HG03460 (cell line): ENCODE measurements at regions not wholly inside any gene's neighbourhood (a gene's known extent, or its start where the extent isn't known, plus 50 kb on each side); places are given as distances from the start of the nearest gene placed in this dataset.

Experiments
- ATAC-seq: cut with Tn5 transposase; IDR thresholded peaks from one replicate; pipeline ENCODE4 v1.9.1; 2021; ENCODE audit not compliant: unreplicated experiment

DNA sequence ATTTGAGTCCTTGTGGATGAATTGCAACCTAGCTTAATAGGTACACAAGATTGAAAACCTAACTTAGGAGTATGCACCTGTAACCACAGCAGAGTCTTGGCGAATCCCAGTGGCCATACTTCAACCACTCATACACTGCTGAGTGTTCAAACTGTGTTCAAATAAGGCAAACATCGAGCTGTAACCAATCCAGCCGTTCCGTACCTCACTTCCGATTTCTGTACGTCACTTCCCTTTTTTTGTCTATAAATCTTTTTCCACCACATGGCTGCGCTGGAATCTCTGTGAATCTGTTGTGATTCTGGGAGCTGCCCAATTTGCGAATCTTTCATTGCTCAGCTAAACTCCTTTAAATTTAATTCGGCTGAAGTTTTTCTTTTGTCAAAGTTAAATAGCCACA lies 190.6 kb downstream of the MAF start:
- no peak for ATAC-seq

DNA sequence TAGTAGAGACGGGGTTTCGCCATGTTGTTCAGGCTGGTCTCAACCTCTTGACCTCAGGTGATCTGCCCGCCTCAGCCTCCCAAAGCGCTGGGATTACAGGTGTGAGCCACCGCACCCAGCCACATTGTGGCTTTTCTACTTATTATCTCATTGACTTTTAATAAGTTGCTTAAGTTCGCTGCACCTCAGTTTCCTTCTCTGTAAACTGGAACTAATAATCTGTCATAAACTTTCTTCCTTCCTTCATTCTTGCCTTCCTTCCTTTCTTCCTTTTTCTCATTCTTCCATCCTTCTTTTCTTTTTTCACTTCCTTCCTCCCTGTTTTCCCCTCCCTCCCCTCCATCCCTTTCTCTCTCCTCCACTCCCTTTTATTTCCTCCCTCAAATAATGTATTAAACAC lies 192.2 kb downstream of the MAF start:
- ATAC-seq = no peak

DNA sequence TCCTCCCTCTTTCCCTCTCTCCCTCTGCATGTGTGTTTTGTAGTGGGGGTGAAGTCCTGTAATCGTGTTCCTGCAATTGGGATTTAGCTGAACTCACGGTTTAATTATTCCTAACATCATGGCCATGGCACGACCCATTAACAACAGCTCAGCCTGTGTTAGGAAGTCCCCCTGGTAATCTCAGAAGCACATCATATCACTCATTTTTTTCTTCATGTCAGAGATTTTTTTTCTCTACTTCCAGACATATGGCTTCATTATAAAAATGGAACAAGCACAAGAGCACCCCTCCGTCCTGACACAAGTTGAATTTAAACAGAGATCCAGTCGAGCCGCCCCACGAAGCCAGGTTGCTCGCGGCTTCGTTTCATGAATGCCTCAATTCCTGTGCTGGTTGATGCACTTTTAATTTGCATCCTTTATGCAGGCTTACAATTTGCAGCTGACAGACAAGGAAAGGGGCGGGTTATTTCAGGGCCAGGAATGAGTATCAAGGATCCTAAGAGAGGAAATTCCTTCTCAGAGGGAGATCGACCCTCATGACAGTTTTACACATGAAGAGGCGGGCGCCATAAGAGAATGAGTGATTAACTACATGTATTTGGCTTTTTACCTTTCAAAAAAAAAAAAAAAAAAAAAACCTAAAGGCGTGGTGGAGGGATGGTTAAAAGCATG lies 192.9 kb downstream of the MAF start:
- ATAC-seq = no peak

DNA sequence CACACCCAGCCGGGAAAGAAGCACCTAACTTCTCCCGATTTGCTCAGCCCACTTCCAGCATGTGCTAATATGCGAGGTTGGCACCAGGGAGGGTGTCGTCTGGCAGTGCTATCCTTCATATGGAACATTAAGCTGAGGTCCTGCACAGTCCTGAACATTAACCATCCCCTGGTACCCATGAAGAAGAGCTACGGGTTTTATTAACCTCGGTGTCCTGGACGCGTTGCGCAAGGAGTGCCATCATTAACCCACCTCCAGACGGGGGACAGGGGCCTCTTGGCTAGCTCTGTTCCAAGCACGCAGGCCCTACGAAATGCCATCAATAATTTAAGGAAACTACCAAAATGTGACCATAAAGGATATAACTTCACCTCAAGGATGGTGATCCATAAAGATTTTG lies 193.5 kb downstream of the MAF start:
- ATAC-seq = no peak

DNA sequence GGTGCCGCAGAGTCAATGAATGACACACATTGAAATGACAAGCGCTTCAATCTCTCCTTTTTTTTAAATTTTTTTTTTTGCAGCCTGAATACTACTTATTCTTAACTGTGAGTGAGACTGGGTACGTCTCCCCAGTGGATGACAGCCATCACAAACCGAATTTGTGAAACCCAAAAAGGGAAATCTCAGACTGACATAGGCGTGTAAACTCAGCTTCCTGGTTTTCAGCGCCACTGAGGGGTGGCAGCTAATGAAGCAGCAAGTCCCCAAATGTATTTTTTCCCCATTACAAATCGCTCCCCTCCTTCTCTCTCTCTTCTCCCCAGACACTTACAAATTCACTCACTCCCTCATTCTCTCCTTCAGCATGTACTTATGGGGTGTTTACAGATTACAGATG lies 196.0 kb downstream of the MAF start:
- ATAC-seq = no peak

DNA sequence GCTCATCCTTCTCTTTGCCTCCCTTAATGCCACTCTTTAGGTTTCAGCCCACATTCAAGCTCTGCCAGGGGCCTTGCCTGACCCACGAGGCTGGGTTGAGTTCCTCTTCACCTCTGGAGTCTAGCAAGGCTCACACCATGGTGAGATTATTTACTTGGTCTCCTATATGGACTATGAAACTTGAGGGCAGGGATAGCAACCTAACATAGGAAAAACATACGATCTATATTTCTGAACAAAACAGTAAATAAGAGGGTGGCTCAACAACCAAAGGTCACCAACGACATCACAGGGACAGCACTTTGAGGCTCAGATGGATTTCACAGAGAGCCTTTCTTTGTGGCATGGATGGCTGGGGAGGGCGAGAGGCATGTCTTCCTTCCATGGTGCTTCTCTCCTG lies 197.0 kb downstream of the MAF start:
- ATAC-seq = no peak

DNA sequence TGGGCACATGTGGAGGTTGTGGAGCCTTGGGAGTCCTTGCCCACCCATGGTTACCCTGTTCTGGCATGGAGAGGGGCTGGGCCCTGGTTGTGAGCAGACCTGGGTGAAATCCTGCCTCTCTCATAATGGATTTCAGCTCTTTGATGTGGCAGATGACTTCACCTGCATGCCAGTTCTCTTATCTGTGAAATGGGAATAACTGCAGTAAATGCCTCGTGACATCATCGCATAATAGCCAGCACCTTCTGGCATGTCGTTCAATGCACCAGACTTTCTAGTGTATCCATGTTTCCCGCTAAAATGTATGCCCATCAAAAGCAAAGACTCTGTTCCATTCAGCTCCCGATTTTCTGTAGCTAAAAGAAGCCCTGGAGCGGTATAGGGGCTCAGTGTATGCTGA lies 197.6 kb downstream of the MAF start:
- no peak for ATAC-seq

DNA sequence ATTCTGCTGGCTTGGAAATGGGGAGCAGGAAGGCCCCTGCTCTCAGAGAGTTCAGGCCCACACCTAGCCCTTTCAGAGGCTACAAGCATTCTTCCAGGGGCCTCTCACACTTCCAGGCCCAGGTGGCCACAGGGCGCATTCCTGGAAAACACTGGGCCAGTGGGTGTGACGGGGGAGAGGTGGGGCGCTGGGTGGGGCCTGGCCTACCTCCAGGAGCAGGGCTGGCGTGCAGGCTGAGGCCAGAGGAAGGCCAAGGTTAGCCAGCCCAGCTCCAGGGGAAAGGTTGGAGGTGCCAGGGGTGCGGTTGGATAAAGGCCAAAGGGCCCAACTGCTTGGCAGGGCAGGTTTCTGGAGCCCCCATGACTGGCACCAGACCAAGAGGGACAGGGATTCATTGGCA lies 198.2 kb downstream of the MAF start:
- ATAC-seq = no peak

DNA sequence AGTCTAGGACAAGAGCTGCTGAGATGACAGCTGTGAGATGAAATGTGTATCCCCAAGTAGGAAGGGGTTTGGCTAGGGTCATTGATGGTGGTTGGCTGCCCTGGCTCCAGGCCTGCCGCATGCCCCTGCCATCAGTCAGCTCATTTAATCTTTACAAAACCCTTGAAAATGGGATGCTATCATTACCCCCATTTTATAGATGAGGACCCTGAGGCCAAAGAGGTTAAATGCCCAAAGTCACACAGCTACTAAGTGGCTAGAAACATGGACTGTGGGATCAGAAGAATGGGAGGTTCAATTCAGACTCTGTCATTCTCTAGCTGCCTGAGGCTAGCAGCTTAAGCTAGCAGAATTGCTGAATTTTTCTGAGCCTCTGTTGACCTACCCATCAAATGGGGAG lies 198.8 kb downstream of the MAF start:
- no peak for ATAC-seq

DNA sequence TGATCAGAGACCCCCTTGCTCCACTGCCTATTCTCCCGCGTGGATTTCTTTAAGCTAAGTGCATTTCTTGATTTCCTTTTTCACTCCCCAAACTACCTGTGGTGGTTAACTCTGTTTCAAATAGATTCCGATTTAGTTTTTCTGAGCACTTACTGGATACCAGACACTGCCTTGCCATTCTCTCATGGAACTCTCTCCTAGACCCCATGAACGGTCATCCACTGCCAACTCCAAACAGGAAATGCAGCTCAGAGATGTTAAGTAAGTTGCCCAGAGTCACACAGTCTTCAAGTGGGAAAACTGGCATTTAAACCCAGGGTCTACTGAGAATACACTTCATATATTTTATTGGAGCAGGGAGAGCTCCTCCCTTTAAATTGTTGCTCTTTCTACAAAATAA lies 199.4 kb downstream of the MAF start:
- no peak for ATAC-seq

DNA sequence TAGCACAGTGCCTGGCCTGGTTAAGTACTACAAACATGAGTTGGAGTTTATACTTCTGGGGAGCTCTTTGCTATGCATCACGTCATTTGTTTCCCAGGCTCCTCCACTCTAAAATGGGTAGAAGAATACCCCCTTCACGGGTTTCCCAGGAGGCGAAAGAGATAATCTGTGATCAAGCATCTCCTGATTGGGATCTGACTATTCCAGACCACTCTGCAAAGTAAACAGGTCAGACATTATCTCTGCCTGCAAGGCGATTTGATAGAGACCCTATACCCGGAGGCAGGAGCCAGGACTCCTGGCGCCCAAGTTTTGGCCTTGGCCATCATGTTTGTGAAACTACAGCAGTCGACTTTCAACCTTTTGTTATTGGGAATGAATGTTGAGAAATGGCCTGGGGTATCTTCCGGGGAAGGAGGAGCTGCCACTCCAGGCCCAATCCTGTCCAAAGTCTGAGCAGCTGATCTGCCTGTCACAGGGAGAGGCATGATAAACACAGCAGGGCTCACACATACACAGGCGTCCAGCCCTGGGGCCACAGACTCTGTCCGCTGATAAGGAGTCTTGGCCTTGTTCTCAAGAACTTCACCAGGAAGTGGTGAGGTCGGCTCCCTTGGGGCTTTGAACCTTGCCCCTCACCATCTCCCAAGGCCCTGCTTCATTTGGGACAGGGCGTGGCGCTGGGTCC lies 199.9 kb downstream of the MAF start:
- ATAC-seq = no peak

DNA sequence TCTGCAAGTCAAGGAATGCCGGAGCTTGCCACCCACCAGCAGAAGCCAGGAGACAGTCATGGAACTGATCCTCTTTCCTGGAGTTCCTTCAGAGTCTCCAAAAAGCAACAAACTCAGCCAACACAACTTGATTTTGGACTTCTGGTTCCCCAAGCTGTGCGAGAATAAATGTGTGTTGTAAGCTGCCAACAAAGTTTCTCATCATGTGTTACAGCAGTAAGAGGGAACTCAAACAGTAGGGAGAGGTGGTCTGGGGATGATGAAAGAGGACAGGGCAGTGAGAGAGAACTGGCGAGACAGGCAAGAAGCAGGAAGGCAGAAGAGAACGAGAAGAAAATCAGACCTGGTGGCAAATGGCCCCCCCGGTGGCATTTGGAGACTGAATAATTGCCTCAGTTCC lies 204.9 kb downstream of the MAF start:
- no peak for ATAC-seq

DNA sequence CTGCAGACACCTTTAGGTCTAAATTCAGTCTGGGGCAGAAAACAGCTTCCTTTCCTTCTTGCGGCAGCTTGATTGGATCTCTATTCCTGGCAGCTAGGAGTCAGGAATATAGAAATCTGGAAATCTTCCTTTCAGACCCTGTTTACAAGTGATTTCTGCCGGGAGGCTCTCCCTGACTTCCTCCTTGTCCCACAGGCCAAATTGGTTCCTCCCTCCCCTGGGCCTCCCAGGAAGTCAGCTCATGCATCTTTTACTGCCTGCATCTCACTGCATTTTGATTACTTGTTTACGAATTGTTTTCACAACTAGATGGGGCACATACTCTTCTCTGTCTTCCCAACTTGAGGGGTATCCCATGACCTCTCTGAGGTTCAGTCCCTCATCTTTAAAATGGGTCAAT lies 206.3 kb downstream of the MAF start:
- ATAC-seq = no peak

DNA sequence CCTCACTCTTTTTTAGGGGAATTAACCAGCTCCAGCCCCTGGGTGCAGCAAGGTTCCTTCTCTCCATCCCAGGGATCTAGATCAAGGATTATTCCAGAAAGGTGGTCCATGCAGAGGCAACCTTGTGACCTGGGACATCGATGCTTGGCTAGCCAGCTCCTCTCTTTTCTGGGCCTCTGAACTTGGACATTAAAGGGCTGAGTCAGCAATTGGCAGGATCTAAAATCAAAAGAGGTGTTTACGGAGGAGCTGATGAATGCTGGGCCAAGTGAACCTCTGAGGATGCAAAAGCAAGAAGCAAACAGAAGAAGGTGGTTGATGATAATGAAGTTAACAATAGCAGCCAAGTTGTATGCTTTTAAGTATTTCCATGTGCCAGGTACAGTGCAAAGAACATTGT lies 207.0 kb downstream of the MAF start:
- no peak for ATAC-seq

DNA sequence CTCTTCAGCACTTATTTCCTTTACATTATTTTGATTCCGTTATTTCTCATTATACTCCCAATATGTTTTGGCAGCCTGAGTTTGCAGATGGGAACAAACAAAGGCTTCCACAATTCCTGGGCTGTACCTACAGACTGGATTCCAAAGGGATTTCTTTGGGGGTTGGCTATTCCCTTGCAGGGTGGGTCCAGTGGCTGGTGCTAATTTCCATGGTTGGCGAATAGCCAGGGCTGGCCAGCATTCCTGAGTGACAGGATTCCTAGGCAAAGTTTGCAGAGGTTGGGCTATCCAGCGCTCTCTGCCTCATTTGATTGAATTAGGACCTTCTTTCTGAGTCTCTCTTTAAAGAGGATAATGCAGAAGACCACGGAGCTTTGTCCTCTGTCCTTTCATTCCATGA lies 207.4 kb downstream of the MAF start:
- ATAC-seq = no peak

DNA sequence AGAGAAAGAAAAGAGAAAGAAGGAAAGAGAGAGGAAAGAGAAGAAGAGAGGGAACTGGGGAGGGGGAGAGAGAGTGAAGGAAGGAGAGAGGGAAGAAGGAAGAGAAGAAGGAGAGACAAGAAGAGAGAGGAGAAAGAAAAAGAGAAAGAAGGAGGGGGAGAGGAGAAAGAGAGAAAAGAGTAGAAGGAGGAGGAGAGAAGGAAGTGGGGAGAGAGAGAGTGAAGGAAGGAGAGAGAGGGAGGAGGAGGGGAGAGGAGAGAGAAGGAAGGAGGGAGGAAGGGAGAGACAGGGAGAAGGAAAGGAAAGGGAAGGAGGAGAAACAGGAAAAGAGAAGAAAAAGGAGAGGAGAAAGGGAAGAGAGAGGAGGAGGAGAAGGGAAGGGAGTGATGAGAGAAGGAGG lies 208.5 kb downstream of the MAF start:
- ATAC-seq = no peak

DNA sequence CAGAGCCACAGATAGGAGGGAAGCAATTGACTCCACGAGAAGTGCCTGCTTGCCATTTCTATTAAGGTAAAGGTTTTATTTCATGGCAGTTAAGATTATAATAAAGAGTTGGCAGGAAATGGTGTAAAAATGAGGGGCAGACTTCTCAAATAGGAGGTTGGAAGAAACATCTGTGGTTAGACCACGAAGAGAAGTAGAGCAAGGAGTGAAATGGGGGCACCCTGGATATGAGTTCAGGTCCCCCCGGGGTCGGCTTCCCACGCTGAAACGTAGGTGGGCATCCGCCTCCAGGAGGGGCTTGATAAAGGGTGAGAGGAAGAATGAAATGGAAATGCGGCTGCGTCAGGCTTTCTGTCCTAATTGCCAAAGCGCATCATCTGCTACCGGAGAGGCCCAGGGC lies 209.1 kb downstream of the MAF start:
- ATAC-seq = no peak

DNA sequence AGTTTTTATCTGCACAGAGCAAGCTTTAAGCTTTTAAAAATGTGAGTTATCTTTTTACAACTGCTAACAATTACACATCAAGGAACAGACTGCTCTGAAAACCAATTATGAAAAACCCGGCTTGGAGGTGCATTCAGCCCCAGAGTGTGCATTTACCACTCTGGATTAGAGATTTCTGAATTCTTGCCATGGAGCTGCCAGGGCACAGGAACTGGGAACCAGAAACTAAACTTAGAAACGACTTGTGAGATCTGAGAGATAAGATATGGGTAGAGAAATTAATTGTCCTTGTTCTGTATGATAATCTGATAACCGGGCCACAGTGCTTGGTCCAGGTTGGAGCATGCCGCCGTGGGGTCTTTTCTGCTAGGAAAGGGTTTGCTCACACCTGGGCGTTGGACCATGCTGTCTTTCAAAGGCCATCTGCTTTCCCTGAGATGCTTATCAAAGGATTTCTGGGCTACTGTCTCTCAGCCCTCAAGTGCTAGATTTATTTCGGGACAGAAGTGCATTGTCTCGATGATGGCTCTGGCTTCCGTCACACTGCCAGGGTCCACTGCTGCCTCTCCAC lies 210.0 kb downstream of the MAF start:
- no peak for ATAC-seq

DNA sequence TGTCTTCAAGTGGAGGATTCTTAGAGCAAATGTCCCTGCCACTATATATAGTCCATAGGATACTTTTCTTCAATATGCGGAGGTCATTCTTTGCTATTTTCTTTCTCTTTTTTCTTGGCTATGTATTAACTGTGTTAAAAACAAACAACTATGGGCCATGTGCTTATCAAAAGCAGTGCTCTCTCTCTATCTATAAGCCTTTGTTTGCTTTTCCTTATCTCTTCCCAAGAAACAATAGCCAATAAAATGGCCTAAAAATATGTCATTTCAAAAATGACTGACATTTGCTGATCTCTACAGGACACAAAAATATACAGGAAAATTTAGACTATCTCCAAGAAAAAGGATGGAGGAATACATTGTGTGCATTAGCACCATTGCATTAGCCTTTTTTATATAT lies 212.1 kb downstream of the MAF start:
- no peak for ATAC-seq

DNA sequence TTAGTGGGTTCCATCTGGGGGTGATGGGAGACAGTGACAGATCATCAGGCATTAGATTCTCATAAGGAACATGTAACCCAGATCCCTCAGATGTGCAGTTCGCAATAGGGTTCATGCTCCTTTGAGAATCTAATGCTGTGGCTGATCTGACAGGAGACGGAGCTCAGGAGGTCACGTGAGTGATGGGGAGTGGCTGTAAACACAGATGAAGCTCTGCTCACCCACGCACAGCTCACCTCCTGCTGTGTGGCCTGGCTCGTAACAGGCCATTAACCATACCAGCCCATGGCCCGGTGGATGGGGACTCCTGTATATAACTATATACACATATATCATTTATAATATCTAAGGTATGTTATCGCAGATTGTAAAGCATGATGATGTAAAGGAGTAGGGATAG lies 214.2 kb downstream of the MAF start:
- ATAC-seq = no peak

DNA sequence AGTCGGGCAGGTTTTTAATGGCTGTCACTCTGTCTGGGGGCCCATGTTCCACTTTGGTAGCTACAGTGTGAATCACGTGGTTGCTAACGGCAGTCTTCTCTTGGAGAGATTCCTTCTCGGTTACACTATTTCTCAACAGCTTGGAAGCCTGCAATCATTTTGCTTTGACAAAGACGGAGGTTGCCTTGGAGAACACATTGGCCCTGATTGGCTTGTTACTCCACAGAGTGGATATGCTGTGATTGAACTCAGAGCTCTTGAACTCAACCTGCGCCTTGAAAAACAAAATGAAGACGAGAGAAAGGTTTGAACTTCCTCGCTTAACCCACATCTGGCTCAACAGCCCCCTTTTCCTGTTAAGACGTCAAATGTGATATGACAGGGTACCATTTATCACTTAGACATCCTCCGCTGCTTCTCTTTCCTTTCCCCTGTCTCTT lies 218.9 kb downstream of the MAF start:
- ATAC-seq = no peak

DNA sequence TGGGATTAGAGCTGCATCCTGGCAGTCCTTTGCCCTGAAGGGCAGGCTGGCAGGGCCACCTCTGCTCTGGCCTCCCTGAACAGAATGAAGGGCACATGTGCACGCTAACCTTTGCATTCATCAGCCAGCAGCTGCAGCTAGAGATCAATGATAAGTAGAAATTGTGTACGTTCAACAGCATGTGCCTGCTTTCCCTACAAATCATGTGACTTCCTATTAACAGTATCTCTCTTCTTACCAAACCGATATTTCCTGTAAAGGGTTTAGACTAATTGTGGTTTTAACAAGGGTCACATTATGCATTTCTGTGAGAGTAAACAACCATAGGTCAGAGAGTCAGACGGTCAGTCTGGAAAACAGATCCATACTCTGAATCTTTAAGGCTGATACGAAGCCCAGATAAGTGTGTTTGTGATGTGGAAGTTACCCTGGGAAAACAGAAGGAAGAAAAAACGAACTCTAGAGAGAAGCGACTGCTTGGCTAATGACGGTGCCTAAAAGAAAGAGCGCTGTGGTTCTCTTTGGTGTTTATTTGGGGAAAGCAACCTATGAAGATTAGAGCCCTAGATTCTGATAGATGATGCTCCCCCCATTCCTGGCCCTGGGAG lies 219.4 kb downstream of the MAF start:
- no peak for ATAC-seq
